Suprapubic skin (tissue), 4 donors: ENCODE measurements at regions not wholly inside any gene's neighbourhood (a gene's known extent, or its start where the extent isn't known, plus 50 kb on each side); places are given as distances from the start of the nearest gene placed in this dataset.

Experiments
- DNase-seq, 2 donors: peaks; one replicate each; pipeline ENCODE4 v3.0.0-alpha.2; 2019; ENCODE audit warnings: low spot score in 2 of 2
- H3K27ac ChIP-seq: fragments of 200-600 bp; sonication (generic); one replicate; pipeline ENCODE4 v1.5.1; 2019
- H3K27me3 ChIP-seq: fragments of 200-600 bp; sonication (generic); one replicate; pipeline ENCODE4 v1.5.1; 2019
- H3K36me3 ChIP-seq: fragments of 200-600 bp; sonication (generic); one replicate; pipeline ENCODE4 v1.5.1; 2019
- H3K4me1 ChIP-seq: fragments of 200-600 bp; sonication (generic); one replicate; pipeline ENCODE4 v1.5.1; 2019
- H3K4me3 ChIP-seq: fragments of 200-600 bp; sonication (generic); one replicate; pipeline ENCODE4 v1.5.1; 2019; ENCODE audit warnings: mild to moderate bottlenecking
- H3K9me3 ChIP-seq: fragments of 200-600 bp; sonication (generic); one replicate; pipeline ENCODE4 v1.5.1; 2019
- EP300 ChIP-seq: sonication (generic); formaldehyde crosslinking; IDR thresholded peaks from one replicate; pipeline ENCODE4 v1.6.1; 2017; ENCODE audit warnings: antibody characterized with exemption
- POLR2A ChIP-seq, 2 donors: fragments of 450-650 bp; IDR thresholded peaks; one replicate each; pipeline ENCODE4 v1.6.1; 2017; ENCODE audit warnings: antibody characterized with exemption in 2 of 2, mild to moderate bottlenecking in 2 of 2, moderate library complexity in 2 of 2
- POLR2AphosphoS5 ChIP-seq, 3 donors: sonication (generic); formaldehyde crosslinking; IDR thresholded peaks; one replicate each; pipeline ENCODE4 v1.6.1; 2017; ENCODE audit warnings: antibody characterized with exemption in 3 of 3
- WGBS: methylation state at CpG from one replicate; pipeline ENCODE4 v1.1.5; 2018; 5-methylcytosine and 5-hydroxymethylcytosine counted together
- TF ChIP-seq, protein P1 (sequence below), 2 donors: fragments of 200-600 bp in 1 of 2; fragments of 450-650 bp in 1 of 2; sonication (generic) in 1 of 2; IDR thresholded peaks; one replicate each; pipeline ENCODE4 v1.5.1; 2016 to 2019; ENCODE audit warnings: antibody characterized with exemption in 2 of 2, mild to moderate bottlenecking in 1 of 2, moderate library complexity in 1 of 2

DNA sequence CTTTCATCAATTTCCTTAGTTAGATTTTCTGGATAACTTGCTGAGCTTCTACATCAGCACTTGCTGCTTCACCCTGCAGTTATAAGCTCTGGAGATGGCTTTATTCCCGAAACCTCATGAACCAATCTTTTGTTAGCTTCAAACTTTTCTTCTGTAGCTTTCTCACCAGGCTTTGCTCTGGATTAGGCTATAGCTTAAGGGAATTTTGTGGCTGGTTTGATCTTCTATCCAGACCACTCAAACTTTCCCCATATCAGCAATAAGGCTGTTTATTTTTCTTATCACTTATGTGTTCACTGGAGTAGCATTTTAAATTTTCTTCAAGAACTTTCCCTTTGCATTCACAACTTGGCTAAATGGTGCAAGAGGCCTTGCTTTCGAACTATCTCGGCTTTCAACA is 1173.5 kb upstream of the NUDT12 start:
- H3K4me1 ChIP-seq = no peaks in the 10 kb centered on the region
- 93% methylated on average over 3 of the region's 3 CpGs for WGBS
- H3K4me3 ChIP-seq = no peak overlapping the region
- no peaks in the 10 kb centered on the region for H3K36me3 ChIP-seq
- DNase-seq = no peak
- H3K9me3 ChIP-seq = no peaks in the 10 kb centered on the region
- H3K27ac ChIP-seq = no peak overlapping the region
- H3K27me3 ChIP-seq = no peaks in the 10 kb centered on the region
- TF ChIP-seq POLR2AphosphoS5 (IDR thresholded peaks at IDR 0.05) (no peak), EP300 (no peak), POLR2A (IDR thresholded peaks at IDR 0.05) (no peak)
- TF ChIP-seq, protein P1, sequence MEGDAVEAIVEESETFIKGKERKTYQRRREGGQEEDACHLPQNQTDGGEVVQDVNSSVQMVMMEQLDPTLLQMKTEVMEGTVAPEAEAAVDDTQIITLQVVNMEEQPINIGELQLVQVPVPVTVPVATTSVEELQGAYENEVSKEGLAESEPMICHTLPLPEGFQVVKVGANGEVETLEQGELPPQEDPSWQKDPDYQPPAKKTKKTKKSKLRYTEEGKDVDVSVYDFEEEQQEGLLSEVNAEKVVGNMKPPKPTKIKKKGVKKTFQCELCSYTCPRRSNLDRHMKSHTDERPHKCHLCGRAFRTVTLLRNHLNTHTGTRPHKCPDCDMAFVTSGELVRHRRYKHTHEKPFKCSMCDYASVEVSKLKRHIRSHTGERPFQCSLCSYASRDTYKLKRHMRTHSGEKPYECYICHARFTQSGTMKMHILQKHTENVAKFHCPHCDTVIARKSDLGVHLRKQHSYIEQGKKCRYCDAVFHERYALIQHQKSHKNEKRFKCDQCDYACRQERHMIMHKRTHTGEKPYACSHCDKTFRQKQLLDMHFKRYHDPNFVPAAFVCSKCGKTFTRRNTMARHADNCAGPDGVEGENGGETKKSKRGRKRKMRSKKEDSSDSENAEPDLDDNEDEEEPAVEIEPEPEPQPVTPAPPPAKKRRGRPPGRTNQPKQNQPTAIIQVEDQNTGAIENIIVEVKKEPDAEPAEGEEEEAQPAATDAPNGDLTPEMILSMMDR (IDR thresholded peaks at IDR 0.05) = no peak

DNA sequence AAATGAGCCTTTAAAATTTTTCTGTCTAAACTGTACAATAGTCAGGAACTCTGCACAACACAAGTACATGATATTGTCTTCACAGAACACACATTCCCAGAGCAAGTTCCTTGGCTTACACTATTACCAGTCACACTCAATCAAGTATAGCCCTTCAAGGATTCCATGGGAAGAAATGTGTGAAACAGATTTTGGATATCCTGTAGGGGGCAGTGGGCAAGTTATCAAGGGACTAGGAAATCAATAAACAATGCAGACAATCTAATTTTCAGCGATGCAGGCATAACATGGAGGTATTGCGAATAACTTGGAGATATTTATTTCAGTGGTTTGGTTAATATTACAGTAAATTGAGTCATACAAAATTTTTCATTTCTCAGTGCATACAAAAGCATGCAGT is 1171.5 kb upstream of the NUDT12 start:
- H3K9me3 ChIP-seq = no peaks in the 10 kb centered on the region
- no peaks in the 10 kb centered on the region for H3K27me3 ChIP-seq
- 86% methylated on average over 2 of the region's 2 CpGs for WGBS
- no peaks in the 10 kb centered on the region for H3K36me3 ChIP-seq
- TF ChIP-seq, protein P1 (IDR thresholded peaks at IDR 0.05) = no peak
- TF ChIP-seq POLR2AphosphoS5 (IDR thresholded peaks at IDR 0.05) (no peak), EP300 (no peak), POLR2A (IDR thresholded peaks at IDR 0.05) (no peak)
- no peak overlapping the region for H3K27ac ChIP-seq
- no peak for DNase-seq
- no peaks in the 10 kb centered on the region for H3K4me1 ChIP-seq
- H3K4me3 ChIP-seq = no peak overlapping the region

DNA sequence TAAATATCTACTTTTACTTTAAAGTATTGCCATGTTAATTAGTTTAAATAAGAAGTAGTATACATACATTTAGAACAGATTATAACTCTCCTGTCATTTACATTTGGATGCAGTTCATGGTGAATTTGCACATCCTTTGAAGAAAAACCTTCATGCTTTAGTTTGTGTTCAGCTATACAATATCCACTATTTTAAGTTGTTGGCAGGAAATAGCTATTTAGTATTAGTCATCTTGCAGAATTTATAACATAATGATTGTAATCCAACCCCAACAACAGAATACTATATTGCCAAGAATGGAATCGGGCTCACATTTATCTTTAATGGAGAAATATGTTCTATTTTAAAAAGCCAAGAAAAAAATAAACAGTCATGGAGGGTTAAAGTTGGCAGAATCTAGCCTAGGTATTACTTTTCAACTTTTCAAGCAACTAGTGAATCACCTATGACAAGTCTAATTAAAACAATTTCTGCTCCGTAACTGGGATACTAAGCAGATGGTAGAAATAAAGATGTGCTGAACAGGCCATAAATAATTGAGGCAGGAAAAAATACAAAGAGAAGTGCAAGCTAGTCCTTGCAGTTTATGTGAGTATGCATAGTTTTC is 1170.6 kb upstream of the NUDT12 start:
- no peaks in the 10 kb centered on the region for H3K9me3 ChIP-seq
- 54% methylated on average over 2 of the region's 2 CpGs for WGBS

DNA sequence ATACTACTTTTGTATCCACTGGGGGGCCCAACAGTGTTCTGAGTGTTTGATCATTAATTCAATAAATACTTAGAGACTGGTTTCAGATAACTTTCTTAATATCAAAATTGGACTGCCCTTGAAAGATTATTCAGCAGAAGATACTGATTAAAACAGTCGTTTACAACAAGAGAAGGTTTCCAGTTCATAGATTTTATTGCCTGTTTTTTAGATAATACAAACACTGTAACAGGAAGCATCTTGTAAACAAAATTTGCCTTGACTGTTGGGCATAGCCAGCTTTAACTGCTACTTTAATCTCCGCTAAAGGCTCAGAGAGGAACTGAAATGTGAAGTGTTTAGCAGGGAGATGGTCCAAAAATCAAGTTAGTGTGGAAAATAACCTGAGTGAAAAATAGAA is 1168.7 kb upstream of the NUDT12 start:
- 73% methylated on average over 2 of the region's 2 CpGs for WGBS
- no peak for DNase-seq
- no peaks in the 10 kb centered on the region for H3K27me3 ChIP-seq
- no peak overlapping the region for H3K27ac ChIP-seq
- H3K9me3 ChIP-seq = no peaks in the 10 kb centered on the region
- no peaks in the 10 kb centered on the region for H3K36me3 ChIP-seq
- H3K4me3 ChIP-seq = no peak overlapping the region
- TF ChIP-seq POLR2AphosphoS5 (IDR thresholded peaks at IDR 0.05) (no peak), EP300 (no peak), POLR2A (IDR thresholded peaks at IDR 0.05) (no peak)
- TF ChIP-seq, protein P1 (IDR thresholded peaks at IDR 0.05) = no peak
- no peaks in the 10 kb centered on the region for H3K4me1 ChIP-seq

More for the DNA sequence above, 1170.6 kb upstream of the NUDT12 start:
- no peaks in the 10 kb centered on the region for H3K4me1 ChIP-seq
- no peak for DNase-seq
- no peaks in the 10 kb centered on the region for H3K36me3 ChIP-seq
- no peak for TF ChIP-seq POLR2A (IDR thresholded peaks at IDR 0.05)
- TF ChIP-seq POLR2AphosphoS5 (IDR thresholded peaks at IDR 0.05) = no peak
- TF ChIP-seq, protein P1 (IDR thresholded peaks at IDR 0.05) = no peak
- TF ChIP-seq EP300 = no peak
- no peaks in the 10 kb centered on the region for H3K27me3 ChIP-seq
- H3K27ac ChIP-seq = no peak overlapping the region
- H3K4me3 ChIP-seq = no peak overlapping the region

DNA sequence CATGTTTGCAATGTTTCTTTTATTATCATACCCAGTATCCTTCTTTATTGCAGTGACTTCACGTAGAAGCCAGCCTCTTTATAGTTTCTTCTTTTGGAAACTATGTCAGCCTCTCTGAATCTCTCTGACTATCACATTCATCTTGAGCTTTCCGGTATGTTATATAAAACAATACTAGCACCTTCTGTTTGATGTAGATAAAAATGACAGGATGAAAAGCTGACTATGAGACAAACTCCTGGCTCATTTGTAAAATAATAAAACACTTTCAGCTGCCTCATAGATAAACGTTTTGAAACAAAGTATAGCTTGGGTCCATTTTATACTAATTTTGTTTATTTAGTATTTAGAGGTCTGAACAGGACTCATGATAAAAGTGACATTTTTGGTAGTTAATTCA is 1145.4 kb upstream of the NUDT12 start:
- Histone ChIP-seq H3K27ac (no peak overlapping the region), H3K4me3 (no peak overlapping the region), H3K4me1 (no peaks in the 10 kb centered on the region), H3K36me3 (no peaks in the 10 kb centered on the region), H3K9me3 (no peaks in the 10 kb centered on the region), H3K27me3 (no peaks in the 10 kb centered on the region)
- TF ChIP-seq POLR2AphosphoS5 (IDR thresholded peaks at IDR 0.05) = no peak
- no peak for TF ChIP-seq EP300
- TF ChIP-seq, protein P1 (IDR thresholded peaks at IDR 0.05) = no peak
- no peak for TF ChIP-seq POLR2A (IDR thresholded peaks at IDR 0.05)
- WGBS = 48% methylated on average over 3 of the region's 3 CpGs
- DNase-seq = no peak
